ENCODE measurements at regions not wholly inside any gene's neighbourhood (a gene's known extent, or its start where the extent isn't known, plus 50 kb on each side); places are given as distances from the start of the nearest gene placed in this dataset.

- H4K20me1 ChIP-seq (ENCODE audit: insufficient read depth): no peaks in the 10 kb centered on the region
- ChIA-PET CTCF (no interaction called here), POLR2A (ENCODE audit: unreplicated experiment) (no interaction called here)
- BruUV-seq (replicated peaks): no TSS peak
- no peak overlapping the region for H3K4me3 ChIP-seq
- H3K36me3 ChIP-seq (ENCODE audit: low read depth): no peaks in the 10 kb centered on the region
- no peak overlapping the region for H2AFZ ChIP-seq
- peaks cover 14% of the 10 kb centered on the region for H3K27me3 ChIP-seq (ENCODE audit: insufficient read depth, low read depth)
- DNase-seq: no peak
- H3K9me2 ChIP-seq (ENCODE audit: insufficient read depth): no peaks in the 10 kb centered on the region
- no peaks in the 10 kb centered on the region for H3F3A ChIP-seq (ENCODE audit: insufficient read depth, low read depth)
- no peak overlapping the region for H3K4me2 ChIP-seq
- no peaks in the 10 kb centered on the region for H3K4me1 ChIP-seq (replicated peaks; ENCODE audit: insufficient read depth)
- intact Hi-C loops (cut with micrococcal nuclease; ENCODE audit: unreplicated experiment): no loop called here
- H3K27ac ChIP-seq: no peak overlapping the region
- TF ChIP-seq EZH2 (IDR thresholded peaks at IDR 0.05; ENCODE audit: low read depth) (no peak), CTCF (conservative IDR thresholded peaks at IDR 0.05) (no peak)
- no peaks in the 10 kb centered on the region for H3K9me3 ChIP-seq (ENCODE audit: insufficient read depth, low read depth)
- no peaks in the 10 kb centered on the region for H3K79me2 ChIP-seq (ENCODE audit: low read depth)
These were observed 260.4 kb upstream of the TAC1 start for GRCh38 chr7:97471491-97471890.

GRCh38 chr7:97479740-97480290 lies 252.1 kb upstream of the TAC1 start:
- DNase-seq: no peak
- no peaks in the 10 kb centered on the region for H4K20me1 ChIP-seq (ENCODE audit: insufficient read depth)
- TF ChIP-seq EZH2 (IDR thresholded peaks at IDR 0.05; ENCODE audit: low read depth) (no peak), CTCF (conservative IDR thresholded peaks at IDR 0.05) (no peak)
- POLR2A ChIA-PET (ENCODE audit: unreplicated experiment): no interaction called here
- H3K27me3 ChIP-seq (ENCODE audit: insufficient read depth, low read depth): peaks cover 5% of the 10 kb centered on the region; the same call in 1 of the 2 replicates
- intact Hi-C loops (cut with micrococcal nuclease; ENCODE audit: unreplicated experiment): no loop called here
- H3K4me1 ChIP-seq (replicated peaks; ENCODE audit: insufficient read depth): no peaks in the 10 kb centered on the region
- CTCF ChIA-PET: no interaction called here
- no peaks in the 10 kb centered on the region for H3K79me2 ChIP-seq (ENCODE audit: low read depth)
- no peak overlapping the region for H2AFZ ChIP-seq
- no peaks in the 10 kb centered on the region for H3F3A ChIP-seq (ENCODE audit: insufficient read depth, low read depth)
- no peaks in the 10 kb centered on the region for H3K9me3 ChIP-seq (ENCODE audit: insufficient read depth, low read depth)
- H3K9me2 ChIP-seq (ENCODE audit: insufficient read depth): no peaks in the 10 kb centered on the region
- H3K4me2 ChIP-seq: no peak overlapping the region
- H3K27ac ChIP-seq: no peak overlapping the region
- no TSS peak for BruUV-seq (replicated peaks)
- no peaks in the 10 kb centered on the region for H3K36me3 ChIP-seq (ENCODE audit: low read depth)
- no peak overlapping the region for H3K4me3 ChIP-seq

GRCh38 chr7:97480772-97481390 lies 251.0 kb upstream of the TAC1 start:
- H3K36me3 ChIP-seq (ENCODE audit: low read depth): no peaks in the 10 kb centered on the region
- no TSS peak for BruUV-seq (replicated peaks)
- H3K9me2 ChIP-seq (ENCODE audit: insufficient read depth): no peaks in the 10 kb centered on the region
- H2AFZ ChIP-seq: no peak overlapping the region
- CTCF ChIA-PET: no interaction called here
- intact Hi-C loops (cut with micrococcal nuclease; ENCODE audit: unreplicated experiment): no loop called here
- no peak overlapping the region for H3K4me2 ChIP-seq
- H3K27ac ChIP-seq: no peak overlapping the region
- H3K9me3 ChIP-seq (ENCODE audit: insufficient read depth, low read depth): no peaks in the 10 kb centered on the region
- H3K27me3 ChIP-seq (ENCODE audit: insufficient read depth, low read depth): peaks cover 14% of the 10 kb centered on the region; the same call in 1 of the 2 replicates
- no peak for DNase-seq
- H4K20me1 ChIP-seq (ENCODE audit: insufficient read depth): no peaks in the 10 kb centered on the region
- TF ChIP-seq CTCF (conservative IDR thresholded peaks at IDR 0.05) (no peak), EZH2 (IDR thresholded peaks at IDR 0.05; ENCODE audit: low read depth) (no peak)
- no peaks in the 10 kb centered on the region for H3K79me2 ChIP-seq (ENCODE audit: low read depth)
- no peak overlapping the region for H3K4me3 ChIP-seq
- POLR2A ChIA-PET (ENCODE audit: unreplicated experiment): no interaction called here
- no peaks in the 10 kb centered on the region for H3K4me1 ChIP-seq (replicated peaks; ENCODE audit: insufficient read depth)
- H3F3A ChIP-seq (ENCODE audit: insufficient read depth, low read depth): no peaks in the 10 kb centered on the region
